Prostate gland (tissue), 2 donors: ENCODE measurements at regions not wholly inside any gene's neighbourhood (a gene's known extent, or its start where the extent isn't known, plus 50 kb on each side); places are given as distances from the start of the nearest gene placed in this dataset.
A peak's percentile ranks its signal among the peaks of the same experiment; 100 is the strongest.

Experiments used
- DNase-seq: peaks from one replicate; pipeline ENCODE4 v3.0.0-alpha.2; 2019; ENCODE audit warnings: low spot score
- H3K27ac ChIP-seq, 2 donors: fragments of 200-600 bp; sonication (generic); 2 replicates each; pipeline ENCODE4 v1.5.1; 2017 to 2019
- H3K27me3 ChIP-seq: fragments of 200-600 bp; sonication (generic); replicated peaks from 2 replicates; pipeline ENCODE4 v1.5.1; 2019; ENCODE audit not compliant: insufficient read depth
- H3K36me3 ChIP-seq, 2 donors: fragments of 200-600 bp; sonication (generic); 1 replicate in 1 of 2; 2 replicates in 1 of 2; pipeline versions ENCODE4 v1.5.1 to v1.8.1; 2017 to 2019
- H3K4me1 ChIP-seq: fragments of 200-600 bp; sonication (generic); replicated peaks from 2 replicates; pipeline ENCODE4 v1.5.1; 2019
- H3K4me3 ChIP-seq, 2 donors: fragments of 200-600 bp; sonication (generic); 2 replicates each; pipeline ENCODE4 v1.5.1; 2017 to 2019
- H3K9me3 ChIP-seq: fragments of 200-600 bp; sonication (generic); 2 replicates; pipeline ENCODE4 v1.5.1; 2017
- POLR2A ChIP-seq: fragments of 450-650 bp; IDR thresholded peaks from one replicate; pipeline ENCODE4 v1.6.1; 2016; ENCODE audit warnings: antibody characterized with exemption, mild to moderate bottlenecking
- POLR2AphosphoS5 ChIP-seq: sonication (generic); formaldehyde crosslinking; IDR thresholded peaks from one replicate; pipeline ENCODE4 v1.6.1; 2017; ENCODE audit warnings: antibody characterized with exemption
- WGBS: methylation state at CpG from one replicate; pipeline ENCODE4 v1.1.5; 2018; 5-methylcytosine and 5-hydroxymethylcytosine counted together
- intact Hi-C: fragments of 100-400 bp; cut with DNase I; formaldehyde crosslinking; loops from one replicate; pipeline ENCODE4 v1.14.2; 2022
- TF ChIP-seq, protein P1 (sequence below), 4 experiments: fragments of 200-600 bp in 2 of 4; fragments of 450-650 bp in 2 of 4; sonication (generic) in 2 of 4; IDR thresholded peaks; 1 replicate in 3 of 4; 2 replicates in 1 of 4; pipeline ENCODE4 v1.5.1; 2016 to 2019; ENCODE audit warnings: antibody characterized with exemption in 4 of 4, mild to moderate bottlenecking in 2 of 4, moderate library complexity in 2 of 4

DNA sequence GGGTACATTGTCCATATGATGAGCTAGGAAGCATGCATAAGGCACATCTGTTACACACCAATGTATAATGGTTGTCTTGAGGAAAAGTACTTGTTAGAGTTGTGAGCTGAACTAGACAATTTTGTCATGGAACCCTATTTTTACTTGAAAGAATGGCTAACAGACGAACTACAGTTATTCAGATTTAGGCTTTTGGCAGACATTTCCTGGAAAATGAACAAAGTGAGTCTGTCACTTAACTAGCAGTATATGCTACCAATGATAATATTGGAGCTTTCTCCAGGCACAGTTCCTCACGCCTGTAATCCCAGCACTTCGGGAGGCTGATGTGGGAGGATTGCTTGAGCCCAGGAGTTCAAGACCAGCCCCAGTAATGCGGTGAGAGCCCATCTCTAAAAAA, 61.9 kb upstream of the SLC25A43 start:
- Histone ChIP-seq H3K27ac (no peak overlapping the region), H3K27me3 (no peaks in the 10 kb centered on the region), H3K36me3 (no peaks in the 10 kb centered on the region), H3K4me3 (no peak overlapping the region), H3K4me1 (no peaks in the 10 kb centered on the region), H3K9me3 (no peaks in the 10 kb centered on the region)
- no peak for DNase-seq
- intact Hi-C loops = no loop called here
- 65% methylated on average over 4 of the region's 4 CpGs for WGBS
- TF ChIP-seq POLR2AphosphoS5 = no peak
- TF ChIP-seq POLR2A = no peak
- TF ChIP-seq, protein P1, sequence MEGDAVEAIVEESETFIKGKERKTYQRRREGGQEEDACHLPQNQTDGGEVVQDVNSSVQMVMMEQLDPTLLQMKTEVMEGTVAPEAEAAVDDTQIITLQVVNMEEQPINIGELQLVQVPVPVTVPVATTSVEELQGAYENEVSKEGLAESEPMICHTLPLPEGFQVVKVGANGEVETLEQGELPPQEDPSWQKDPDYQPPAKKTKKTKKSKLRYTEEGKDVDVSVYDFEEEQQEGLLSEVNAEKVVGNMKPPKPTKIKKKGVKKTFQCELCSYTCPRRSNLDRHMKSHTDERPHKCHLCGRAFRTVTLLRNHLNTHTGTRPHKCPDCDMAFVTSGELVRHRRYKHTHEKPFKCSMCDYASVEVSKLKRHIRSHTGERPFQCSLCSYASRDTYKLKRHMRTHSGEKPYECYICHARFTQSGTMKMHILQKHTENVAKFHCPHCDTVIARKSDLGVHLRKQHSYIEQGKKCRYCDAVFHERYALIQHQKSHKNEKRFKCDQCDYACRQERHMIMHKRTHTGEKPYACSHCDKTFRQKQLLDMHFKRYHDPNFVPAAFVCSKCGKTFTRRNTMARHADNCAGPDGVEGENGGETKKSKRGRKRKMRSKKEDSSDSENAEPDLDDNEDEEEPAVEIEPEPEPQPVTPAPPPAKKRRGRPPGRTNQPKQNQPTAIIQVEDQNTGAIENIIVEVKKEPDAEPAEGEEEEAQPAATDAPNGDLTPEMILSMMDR (IDR thresholded peaks at IDR 0.05) = no peak

DNA sequence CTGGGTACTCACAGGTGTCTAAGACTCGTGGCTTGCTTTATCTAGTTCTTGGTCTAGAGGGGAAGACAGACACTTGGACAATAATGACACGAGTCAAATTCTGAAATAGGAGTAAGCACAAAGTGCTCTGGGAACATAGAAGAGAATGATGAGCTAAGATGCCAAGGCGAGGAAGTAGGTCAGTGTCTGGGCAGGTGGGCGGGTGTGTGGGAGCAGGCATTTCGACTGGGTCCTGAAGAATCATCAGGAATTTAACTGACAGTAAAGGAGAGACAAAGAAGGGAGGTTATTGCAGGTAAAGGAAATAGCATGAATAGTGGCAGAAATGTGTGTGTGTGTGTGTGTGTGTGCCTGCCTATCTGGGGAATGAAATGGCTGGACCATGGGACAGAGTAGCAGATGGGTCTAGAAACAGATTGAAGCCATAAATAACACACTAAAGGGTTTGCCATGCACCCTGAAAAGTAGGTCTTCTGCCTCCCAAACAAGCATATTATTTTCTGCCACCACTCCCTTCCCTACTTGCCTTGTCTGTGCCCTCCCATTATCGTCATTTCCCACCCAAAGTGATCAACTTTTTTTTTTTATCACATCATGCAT, 58.4 kb upstream of the SLC25A43 start:
- H3K4me1 ChIP-seq = no peaks in the 10 kb centered on the region
- TF ChIP-seq POLR2AphosphoS5 = no peak
- H3K36me3 ChIP-seq = no peaks in the 10 kb centered on the region
- H3K27me3 ChIP-seq = no peaks in the 10 kb centered on the region
- H3K4me3 ChIP-seq = no peak overlapping the region
- 68% methylated on average over 6 of the region's 6 CpGs for WGBS
- H3K27ac ChIP-seq = no peak overlapping the region
- no peak for DNase-seq
- H3K9me3 ChIP-seq = no peaks in the 10 kb centered on the region
- intact Hi-C loops = no loop called here

DNA sequence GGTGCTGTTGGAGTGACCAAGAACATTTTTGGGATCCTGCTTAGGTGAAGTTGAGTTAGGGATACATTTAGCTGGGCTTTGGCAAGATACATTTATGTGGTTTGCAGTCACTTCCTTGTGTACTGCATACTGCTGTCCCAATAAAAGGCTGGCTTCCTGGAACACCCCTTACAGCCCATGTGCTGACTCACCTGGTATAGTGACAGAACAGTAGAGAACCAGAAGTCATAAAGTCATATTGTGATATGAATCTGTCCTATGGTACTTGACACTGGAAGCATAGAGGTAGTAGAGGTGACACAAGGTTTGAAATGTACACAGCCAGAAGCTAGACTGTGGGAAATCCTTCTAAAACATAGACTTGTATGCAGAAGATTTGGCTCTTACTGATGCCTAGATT, 55.3 kb upstream of the SLC25A43 start:
- no peaks in the 10 kb centered on the region for H3K9me3 ChIP-seq
- H3K27ac ChIP-seq = no peak overlapping the region
- peak; percentile 46 for DNase-seq
- no peak for TF ChIP-seq POLR2A
- TF ChIP-seq, protein P1 (IDR thresholded peaks at IDR 0.05) = no peak
- TF ChIP-seq POLR2AphosphoS5 = peak; percentile 60
- intact Hi-C loops = no loop called here
- no peaks in the 10 kb centered on the region for H3K4me1 ChIP-seq
- no peaks in the 10 kb centered on the region for H3K27me3 ChIP-seq
- no peaks in the 10 kb centered on the region for H3K36me3 ChIP-seq
- H3K4me3 ChIP-seq = no peak overlapping the region
